Type B pancreatic cell (in vitro differentiated cells): ENCODE measurements at regions not wholly inside any gene's neighbourhood (a gene's known extent, or its start where the extent isn't known, plus 50 kb on each side); places are given as distances from the start of the nearest gene placed in this dataset.

ENCODE experiments used
- DNase-seq: peaks from one replicate; pipeline ENCODE4 v3.0.0; 2021; ENCODE audit warnings: mixed read lengths; ENCODE audit not compliant: unreplicated experiment; ENCODE audit errors: extremely low spot score
- H3K27ac Mint-ChIP-seq: 2 replicates; pipeline ENCODE4 v1.8.0; 2021; ENCODE audit warnings: mild to moderate bottlenecking, mixed read lengths
- H3K27me3 Mint-ChIP-seq: 2 replicates; pipeline ENCODE4 v1.8.0; 2021; ENCODE audit warnings: mixed read lengths
- H3K36me3 Mint-ChIP-seq: 2 replicates; pipeline ENCODE4 v1.8.0; 2021; ENCODE audit warnings: mixed read lengths
- H3K4me1 Mint-ChIP-seq: one replicate; pipeline ENCODE4 v1.8.0; 2021; ENCODE audit warnings: mixed read lengths; ENCODE audit not compliant: unreplicated experiment
- H3K4me3 Mint-ChIP-seq: 2 replicates; pipeline ENCODE4 v1.8.0; 2021; ENCODE audit warnings: mild to moderate bottlenecking, mixed read lengths
- H3K9me3 Mint-ChIP-seq: 2 replicates; pipeline ENCODE4 v1.8.0; 2021; ENCODE audit warnings: mixed read lengths
- TF ChIP-seq, protein P1 (sequence below): fragments of 200-600 bp; sonication (generic); conservative IDR thresholded peaks from 2 replicates; pipeline ENCODE4 v1.5.0; 2021; ENCODE audit warnings: antibody characterized with exemption, mild to moderate bottlenecking

- H3K27ac Mint-ChIP-seq, result no peak overlapping the region
These were observed 175.3 kb downstream of the EMP1 start for GRCh38 chr12:13371797-13372196.

DNA sequence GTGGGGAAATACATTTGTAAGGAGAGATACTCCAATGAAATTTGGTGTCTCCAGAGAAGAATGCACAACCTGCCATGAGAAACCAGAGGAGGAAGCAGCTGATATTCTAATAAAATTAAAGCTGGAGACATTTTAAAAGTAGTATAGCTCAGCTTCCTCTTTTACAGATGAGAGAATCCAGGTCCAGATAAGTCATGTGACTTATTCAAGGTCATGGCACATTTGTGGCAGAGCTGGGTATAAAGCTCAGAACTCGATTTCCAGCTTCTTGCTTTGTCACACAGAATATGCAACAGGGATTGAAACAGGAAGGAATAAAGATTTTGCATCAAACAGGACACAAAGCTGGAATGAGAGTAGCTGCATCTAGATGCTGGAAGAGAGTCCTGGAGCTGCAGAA lies 174.8 kb downstream of the EMP1 start:
- Mint-ChIP-seq H3K4me1 (no peaks in the 10 kb centered on the region), H3K36me3 (peaks cover 3% of the 10 kb centered on the region), H3K27me3 (peaks cover 38% of the 10 kb centered on the region), H3K4me3 (no peak overlapping the region), H3K9me3 (no peaks in the 10 kb centered on the region), H3K27ac (no peak overlapping the region)
- TF ChIP-seq, protein P1, sequence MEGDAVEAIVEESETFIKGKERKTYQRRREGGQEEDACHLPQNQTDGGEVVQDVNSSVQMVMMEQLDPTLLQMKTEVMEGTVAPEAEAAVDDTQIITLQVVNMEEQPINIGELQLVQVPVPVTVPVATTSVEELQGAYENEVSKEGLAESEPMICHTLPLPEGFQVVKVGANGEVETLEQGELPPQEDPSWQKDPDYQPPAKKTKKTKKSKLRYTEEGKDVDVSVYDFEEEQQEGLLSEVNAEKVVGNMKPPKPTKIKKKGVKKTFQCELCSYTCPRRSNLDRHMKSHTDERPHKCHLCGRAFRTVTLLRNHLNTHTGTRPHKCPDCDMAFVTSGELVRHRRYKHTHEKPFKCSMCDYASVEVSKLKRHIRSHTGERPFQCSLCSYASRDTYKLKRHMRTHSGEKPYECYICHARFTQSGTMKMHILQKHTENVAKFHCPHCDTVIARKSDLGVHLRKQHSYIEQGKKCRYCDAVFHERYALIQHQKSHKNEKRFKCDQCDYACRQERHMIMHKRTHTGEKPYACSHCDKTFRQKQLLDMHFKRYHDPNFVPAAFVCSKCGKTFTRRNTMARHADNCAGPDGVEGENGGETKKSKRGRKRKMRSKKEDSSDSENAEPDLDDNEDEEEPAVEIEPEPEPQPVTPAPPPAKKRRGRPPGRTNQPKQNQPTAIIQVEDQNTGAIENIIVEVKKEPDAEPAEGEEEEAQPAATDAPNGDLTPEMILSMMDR, result no peak
- no peak for DNase-seq

More at GRCh38 chr12:13371797-13372196, 175.3 kb downstream of the EMP1 start:
- H3K4me1 Mint-ChIP-seq, result no peaks in the 10 kb centered on the region
- peaks cover 41% of the 10 kb centered on the region for H3K27me3 Mint-ChIP-seq
- peaks cover 6% of the 10 kb centered on the region for H3K36me3 Mint-ChIP-seq
- H3K9me3 Mint-ChIP-seq, result peaks cover 4% of the 10 kb centered on the region
- TF ChIP-seq, protein P1, result no peak
- DNase-seq, result no peak
- H3K4me3 Mint-ChIP-seq, result no peak overlapping the region

DNA sequence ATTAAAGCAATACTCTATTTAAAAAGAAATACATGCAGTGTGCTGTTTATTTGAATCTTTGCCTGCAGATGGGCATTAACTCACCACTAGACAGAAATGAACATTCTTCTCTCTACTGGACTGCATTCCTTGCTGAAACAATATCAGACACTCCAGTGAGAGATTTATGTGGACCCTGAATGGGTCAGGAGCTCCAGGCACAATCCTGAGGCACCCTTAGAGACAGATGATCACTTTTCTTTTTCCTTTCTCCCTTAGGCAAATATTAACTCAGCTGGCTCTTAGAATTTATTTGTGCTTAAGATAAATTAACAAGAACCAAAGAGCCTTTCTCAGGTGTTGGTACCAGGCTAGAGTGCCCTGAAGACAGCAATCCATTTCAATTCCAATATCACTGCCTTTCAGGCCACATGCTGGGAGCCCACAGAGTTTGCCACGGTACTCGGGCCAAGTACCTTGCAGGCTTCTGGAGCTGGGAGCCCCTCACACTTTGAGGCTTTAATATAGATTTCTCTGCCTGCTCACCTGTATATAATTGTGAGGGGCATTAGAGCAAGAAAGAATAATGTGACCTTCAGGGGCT lies 173.0 kb downstream of the EMP1 start:
- Mint-ChIP-seq H3K36me3 (peaks cover 6% of the 10 kb centered on the region), H3K9me3 (peaks cover 7% of the 10 kb centered on the region), H3K4me3 (no peak overlapping the region), H3K4me1 (no peaks in the 10 kb centered on the region), H3K27me3 (peaks cover 38% of the 10 kb centered on the region), H3K27ac (no peak overlapping the region)
- no peak for DNase-seq
- TF ChIP-seq, protein P1, result no peak

DNA sequence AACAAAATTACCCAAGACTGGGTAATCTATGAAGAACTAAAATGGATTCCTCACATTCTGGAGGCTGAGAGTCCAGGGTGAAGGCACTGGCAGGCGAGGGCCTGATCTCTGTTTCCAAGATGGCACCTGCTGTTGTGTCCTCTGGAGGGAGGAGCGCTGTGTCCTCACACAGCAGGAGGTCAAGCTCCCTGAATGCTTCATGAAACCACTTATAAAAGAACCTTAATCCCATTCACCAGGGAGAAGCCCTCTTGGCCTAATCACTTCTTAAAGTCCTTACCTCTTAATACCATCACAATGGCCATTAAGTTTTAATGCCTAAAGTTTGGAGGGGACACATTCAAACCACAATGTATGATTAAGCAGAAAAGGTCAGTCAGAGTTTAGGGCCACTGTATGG lies 172.4 kb downstream of the EMP1 start:
- Mint-ChIP-seq H3K4me1 (no peaks in the 10 kb centered on the region), H3K9me3 (peaks cover 7% of the 10 kb centered on the region), H3K36me3 (peaks cover 6% of the 10 kb centered on the region), H3K27me3 (peaks cover 38% of the 10 kb centered on the region), H3K27ac (no peak overlapping the region), H3K4me3 (no peak overlapping the region)
- TF ChIP-seq, protein P1, result no peak
- DNase-seq, result no peak

- peaks cover 6% of the 10 kb centered on the region for H3K36me3 Mint-ChIP-seq
- peaks cover 7% of the 10 kb centered on the region for H3K9me3 Mint-ChIP-seq
- no peak for DNase-seq
- no peaks in the 10 kb centered on the region for H3K4me1 Mint-ChIP-seq
- H3K27me3 Mint-ChIP-seq, result peaks cover 33% of the 10 kb centered on the region
- H3K4me3 Mint-ChIP-seq, result no peak overlapping the region
- H3K27ac Mint-ChIP-seq, result no peak overlapping the region
- TF ChIP-seq, protein P1, result no peak
These were observed 171.9 kb downstream of the EMP1 start for GRCh38 chr12:13368431-13368830.

DNA sequence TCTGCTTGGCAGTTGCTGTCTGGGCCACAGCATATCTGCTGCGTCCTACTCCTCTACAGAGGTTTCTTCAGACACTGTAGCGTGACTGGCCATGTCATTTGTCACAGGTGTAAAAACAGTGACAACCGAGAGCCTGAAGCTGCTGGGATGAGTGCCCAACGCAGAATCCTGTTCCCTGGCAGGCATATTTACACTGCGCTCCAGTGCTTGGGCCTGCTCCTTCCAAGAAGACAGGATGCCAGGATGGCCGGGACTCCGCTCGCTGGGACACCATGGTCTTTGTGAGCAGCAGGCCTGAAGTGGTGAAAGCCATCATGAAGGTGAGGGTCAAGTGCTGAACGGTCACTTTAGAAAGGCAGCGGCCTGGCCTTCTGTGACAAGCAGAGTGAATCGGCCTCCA lies 171.4 kb downstream of the EMP1 start:
- Mint-ChIP-seq H3K4me3 (no peak overlapping the region), H3K36me3 (peaks cover 6% of the 10 kb centered on the region), H3K27me3 (peaks cover 28% of the 10 kb centered on the region), H3K9me3 (peaks cover 7% of the 10 kb centered on the region), H3K4me1 (no peaks in the 10 kb centered on the region), H3K27ac (no peak overlapping the region)
- no peak for DNase-seq
- TF ChIP-seq, protein P1, result no peak
